Activated CD4-positive, alpha-beta memory T cell treated with anti-CD3 and anti-CD28 coated beads for 36 hours (primary cell): ENCODE measurements at regions not wholly inside any gene's neighbourhood (a gene's known extent, or its start where the extent isn't known, plus 50 kb on each side); places are given as distances from the start of the nearest gene placed in this dataset.

Experiments
- CTCF ChIA-PET: fragments of 350-600 bp; sonication (Branson Sonifier 250); formaldehyde crosslinking; loops from one replicate; lab custom pipeline; 2021; ENCODE audit warnings: antibody characterized with exemption, inconsistent platforms; lab: Charles Lee
- POLR2A ChIA-PET: fragments of 350-600 bp; sonication (Branson Sonifier 250); formaldehyde crosslinking; loops from one replicate; lab custom pipeline; 2021; ENCODE audit warnings: antibody characterized with exemption; lab: Charles Lee
- DNase-seq: peaks from one replicate; pipeline ENCODE4 v3.0.0-alpha.2; 2020
- H3K27ac Mint-ChIP-seq: one replicate; pipeline ENCODE4 v1.8.0; 2021; ENCODE audit warnings: mixed read lengths
- H3K27me3 Mint-ChIP-seq: one replicate; pipeline ENCODE4 v1.8.0; 2021; ENCODE audit warnings: mixed read lengths
- H3K36me3 Mint-ChIP-seq: one replicate; pipeline ENCODE4 v1.8.0; 2021; ENCODE audit warnings: mixed read lengths
- H3K4me1 Mint-ChIP-seq: one replicate; pipeline ENCODE4 v1.8.0; 2021; ENCODE audit warnings: low read depth, mixed read lengths
- H3K4me3 Mint-ChIP-seq: one replicate; pipeline ENCODE4 v1.8.0; 2021; ENCODE audit warnings: mild to moderate bottlenecking, mixed read lengths
- H3K9me3 Mint-ChIP-seq: one replicate; pipeline ENCODE4 v1.8.0; 2021; ENCODE audit warnings: mixed read lengths
- intact Hi-C: fragments of 100-400 bp; cut with micrococcal nuclease; formaldehyde crosslinking; loops from one replicate; pipeline ENCODE4 v1.15.1; 2023

DNA sequence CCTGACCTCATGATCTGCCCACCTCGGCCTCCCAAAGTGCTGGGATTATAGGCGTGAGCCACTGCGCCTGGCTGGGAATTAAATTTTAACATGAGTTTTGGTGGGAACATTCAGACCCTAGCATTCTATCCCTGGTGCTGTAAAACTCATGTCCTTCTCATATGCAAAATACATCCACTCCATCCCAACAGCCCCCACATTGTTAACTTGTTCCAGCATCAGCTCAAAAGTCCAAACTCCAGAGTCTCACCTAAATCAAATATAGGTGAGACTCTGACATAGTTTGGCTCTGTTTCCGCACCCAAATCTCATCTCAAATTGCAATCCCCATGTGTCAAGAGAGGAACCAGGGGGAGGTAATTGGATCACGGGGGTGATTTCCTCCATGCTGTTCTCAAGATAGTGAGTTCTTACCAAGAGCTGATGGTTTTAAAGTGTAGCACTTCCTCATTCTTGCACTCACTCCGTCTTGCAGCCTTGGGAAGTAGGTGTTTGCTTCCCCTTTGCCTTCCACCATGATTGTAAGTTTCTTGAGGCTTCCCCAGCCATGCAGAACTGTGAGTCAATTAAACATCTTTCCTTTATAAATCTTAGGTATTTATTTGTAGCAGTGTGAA is 96.2 kb upstream of the PLCL2 start:
- Mint-ChIP-seq H3K27me3 (peaks cover 6% of the 10 kb centered on the region), H3K9me3 (no peaks in the 10 kb centered on the region), H3K4me3 (no peak overlapping the region), H3K4me1 (peaks cover 21% of the 10 kb centered on the region), H3K36me3 (no peaks in the 10 kb centered on the region), H3K27ac (no peak overlapping the region)
- ChIA-PET CTCF (no interaction called here), POLR2A (interaction anchor here (0.9 kb wide), 1 partner anchor 14 kb away, joined by 3 read pairs; no protein-coding TSS in a partner anchor)
- intact Hi-C loops: no loop called here
- no peak for DNase-seq

GRCh38 chr3:16789344-16790120 is 95.2 kb upstream of the PLCL2 start:
- CTCF ChIA-PET: no interaction called here
- POLR2A ChIA-PET: interaction anchor here (0.9 kb wide), 1 partner anchor 15 kb away, joined by 3 read pairs; no protein-coding TSS in a partner anchor
- Mint-ChIP-seq H3K27me3 (peaks cover 6% of the 10 kb centered on the region), H3K9me3 (no peaks in the 10 kb centered on the region), H3K27ac (no peak overlapping the region), H3K36me3 (no peaks in the 10 kb centered on the region), H3K4me3 (no peak overlapping the region), H3K4me1 (peaks cover 21% of the 10 kb centered on the region)
- no peak for DNase-seq
- intact Hi-C loops: loop anchor here (1.0 kb wide), 1 partner anchor 35 kb away; no protein-coding TSS in a partner anchor

DNA sequence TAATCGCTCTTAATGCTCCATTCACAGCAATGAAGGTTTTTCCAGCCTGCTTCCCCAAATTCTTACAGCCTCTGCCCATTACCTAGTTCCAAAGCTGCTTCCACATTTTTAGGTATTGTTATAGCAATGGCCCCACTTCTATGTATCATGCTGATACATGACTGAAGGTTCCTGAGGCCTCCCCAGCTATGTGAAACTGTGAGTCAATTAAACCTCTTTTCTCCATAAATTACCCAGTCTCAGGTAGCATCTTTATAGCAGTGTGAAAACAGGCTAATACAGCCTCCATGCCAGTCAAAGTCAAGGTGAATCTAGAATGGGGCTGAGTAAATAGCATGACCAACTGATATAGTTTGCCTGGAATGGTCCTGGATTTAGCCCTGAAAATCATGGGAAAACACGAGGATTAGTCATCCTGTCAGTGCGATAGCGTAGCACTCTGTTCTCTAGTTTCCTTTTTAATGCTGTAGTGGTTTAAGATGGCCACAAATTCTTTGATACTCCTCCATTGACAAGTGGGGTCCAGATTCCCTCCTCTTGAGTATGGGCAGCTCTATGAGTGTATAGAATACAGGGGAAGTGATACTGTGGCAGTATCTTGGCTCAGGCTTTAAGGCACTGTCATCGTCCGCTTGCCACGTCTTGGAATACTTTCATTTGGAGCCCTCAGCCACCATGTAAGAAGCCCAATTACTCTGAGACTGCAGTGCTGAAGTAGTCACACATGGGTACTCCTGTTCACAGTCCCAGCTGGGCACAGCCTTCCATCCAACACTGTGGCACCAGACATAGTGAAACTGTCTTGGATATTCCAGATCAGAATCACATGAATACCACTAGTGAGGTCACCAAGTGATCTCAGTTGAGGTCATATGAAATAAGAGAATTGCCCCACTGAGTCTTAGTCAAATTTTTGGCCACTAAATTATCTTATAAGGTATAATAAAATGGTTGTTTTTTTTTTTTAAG is 94.0 kb upstream of the PLCL2 start:
- intact Hi-C loops: loop anchor here (1.0 kb wide), 1 partner anchor 34 kb away; no protein-coding TSS in a partner anchor
- CTCF ChIA-PET: no interaction called here
- H3K9me3 Mint-ChIP-seq: no peaks in the 10 kb centered on the region
- H3K27me3 Mint-ChIP-seq: peaks cover 6% of the 10 kb centered on the region
- no peaks in the 10 kb centered on the region for H3K36me3 Mint-ChIP-seq
- H3K4me1 Mint-ChIP-seq: peaks cover 21% of the 10 kb centered on the region
- DNase-seq: no peak
- H3K4me3 Mint-ChIP-seq: no peak overlapping the region
- no peak overlapping the region for H3K27ac Mint-ChIP-seq
- POLR2A ChIA-PET: no interaction called here

DNA sequence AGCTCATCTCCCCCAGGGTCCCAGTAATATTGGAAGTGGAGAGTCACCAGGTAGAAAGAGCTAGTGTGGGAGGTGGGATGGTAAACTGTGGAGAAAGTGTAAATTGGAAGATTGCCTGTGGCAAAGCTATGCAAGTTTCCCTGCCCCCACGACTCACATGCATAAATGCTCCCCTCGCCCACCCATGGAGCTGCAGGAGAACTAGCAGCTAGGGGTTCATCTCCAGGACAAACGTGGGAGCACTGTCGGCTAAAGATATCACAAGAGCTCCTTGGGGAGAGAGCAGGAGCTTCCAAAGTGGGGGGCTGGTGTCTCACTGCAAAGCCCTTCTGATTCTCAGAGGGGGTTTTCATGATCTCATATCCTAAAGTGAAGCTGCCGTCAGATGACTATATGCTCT is 91.4 kb upstream of the PLCL2 start:
- intact Hi-C loops: no loop called here
- H3K27ac Mint-ChIP-seq: no peak overlapping the region
- no peaks in the 10 kb centered on the region for H3K9me3 Mint-ChIP-seq
- H3K4me3 Mint-ChIP-seq: no peak overlapping the region
- H3K4me1 Mint-ChIP-seq: peaks cover 36% of the 10 kb centered on the region
- no peaks in the 10 kb centered on the region for H3K36me3 Mint-ChIP-seq
- H3K27me3 Mint-ChIP-seq: peaks cover 6% of the 10 kb centered on the region
- ChIA-PET POLR2A (no interaction called here), CTCF (no interaction called here)
- DNase-seq: no peak

DNA sequence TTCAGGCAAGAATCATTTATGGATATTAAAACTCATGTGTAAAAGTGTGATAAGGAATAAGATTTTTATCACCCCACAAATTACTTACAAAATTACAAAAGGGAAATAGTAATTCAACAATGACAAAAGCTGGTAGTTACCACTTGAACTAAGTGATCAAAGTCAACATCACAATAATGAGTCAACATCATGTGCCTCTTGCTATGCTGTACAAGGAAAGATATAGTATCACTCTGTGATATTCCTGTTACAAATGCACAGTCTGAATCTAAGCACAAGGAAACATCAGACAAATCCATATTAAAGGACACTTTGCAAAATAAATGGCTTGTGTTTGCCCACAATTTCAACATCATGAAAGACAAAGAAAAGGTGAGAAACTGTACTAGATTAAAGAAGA is 90.5 kb upstream of the PLCL2 start:
- Mint-ChIP-seq H3K4me3 (no peak overlapping the region), H3K9me3 (no peaks in the 10 kb centered on the region), H3K36me3 (no peaks in the 10 kb centered on the region), H3K27ac (no peak overlapping the region), H3K4me1 (peaks cover 36% of the 10 kb centered on the region), H3K27me3 (peaks cover 6% of the 10 kb centered on the region)
- ChIA-PET CTCF (no interaction called here), POLR2A (no interaction called here)
- DNase-seq: no peak
- intact Hi-C loops: no loop called here

GRCh38 chr3:16795581-16795980 is 89.2 kb upstream of the PLCL2 start:
- no peak for DNase-seq
- Mint-ChIP-seq H3K27ac (no peak overlapping the region), H3K27me3 (peaks cover 6% of the 10 kb centered on the region), H3K4me3 (no peak overlapping the region), H3K4me1 (peaks cover 30% of the 10 kb centered on the region), H3K36me3 (no peaks in the 10 kb centered on the region), H3K9me3 (no peaks in the 10 kb centered on the region)
- intact Hi-C loops: no loop called here
- POLR2A ChIA-PET: no interaction called here
- CTCF ChIA-PET: no interaction called here

DNA sequence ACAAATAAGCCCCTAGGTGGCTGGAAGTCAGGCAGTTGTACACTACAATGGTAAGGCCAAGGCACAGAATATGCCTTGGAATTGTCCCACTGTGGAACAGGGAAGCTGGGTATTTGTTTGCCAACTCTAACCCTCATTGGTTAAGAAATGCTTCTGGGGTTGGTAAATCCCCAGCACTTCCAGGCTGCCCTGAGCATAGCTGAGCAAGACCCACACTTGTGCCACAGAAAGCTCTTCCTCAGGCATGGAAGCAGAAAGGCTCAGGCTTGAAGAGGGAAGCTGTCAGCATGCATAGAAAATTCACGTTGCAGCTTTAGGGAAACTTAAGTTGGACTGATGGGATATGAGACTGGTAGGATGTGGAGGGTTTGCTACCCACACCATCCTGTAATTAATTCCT is 86.9 kb upstream of the PLCL2 start:
- H3K4me3 Mint-ChIP-seq: no peak overlapping the region
- H3K9me3 Mint-ChIP-seq: no peaks in the 10 kb centered on the region
- no peak overlapping the region for H3K27ac Mint-ChIP-seq
- H3K27me3 Mint-ChIP-seq: peaks cover under 1% of the 10 kb centered on the region
- intact Hi-C loops: loop anchor here (2.0 kb wide), 2 partner anchors 27 to 45 kb away; no protein-coding TSS in a partner anchor
- POLR2A ChIA-PET: no interaction called here
- H3K36me3 Mint-ChIP-seq: no peaks in the 10 kb centered on the region
- no peak for DNase-seq
- CTCF ChIA-PET: interaction anchor here (1.5 kb wide), 1 partner anchor 10 kb away, joined by 4 read pairs; no protein-coding TSS in a partner anchor
- peaks cover 30% of the 10 kb centered on the region for H3K4me1 Mint-ChIP-seq

DNA sequence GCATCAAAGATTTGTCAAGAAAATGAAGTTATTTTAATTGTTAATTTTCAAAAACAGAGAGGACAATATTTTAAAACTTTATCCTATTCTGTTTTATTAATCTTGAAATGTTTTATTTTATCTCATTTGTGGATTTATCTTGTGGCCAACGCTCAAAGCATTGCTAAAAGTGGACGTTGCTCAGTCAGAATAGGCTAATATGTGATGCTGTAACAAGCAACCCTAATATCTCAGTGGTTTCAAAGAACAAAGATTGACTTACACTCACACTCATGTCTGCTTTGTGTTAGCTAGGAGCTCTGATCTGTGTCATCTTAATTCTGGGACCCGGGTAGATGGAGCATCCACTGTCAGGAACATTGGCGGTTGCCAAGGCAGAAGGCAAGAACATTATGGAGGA is 86.0 kb upstream of the PLCL2 start:
- DNase-seq: no peak
- no peak overlapping the region for H3K27ac Mint-ChIP-seq
- no peaks in the 10 kb centered on the region for H3K36me3 Mint-ChIP-seq
- intact Hi-C loops: no loop called here
- H3K4me1 Mint-ChIP-seq: peaks cover 30% of the 10 kb centered on the region
- no peak overlapping the region for H3K4me3 Mint-ChIP-seq
- CTCF ChIA-PET: no interaction called here
- H3K27me3 Mint-ChIP-seq: no peaks in the 10 kb centered on the region
- H3K9me3 Mint-ChIP-seq: no peaks in the 10 kb centered on the region
- POLR2A ChIA-PET: no interaction called here

DNA sequence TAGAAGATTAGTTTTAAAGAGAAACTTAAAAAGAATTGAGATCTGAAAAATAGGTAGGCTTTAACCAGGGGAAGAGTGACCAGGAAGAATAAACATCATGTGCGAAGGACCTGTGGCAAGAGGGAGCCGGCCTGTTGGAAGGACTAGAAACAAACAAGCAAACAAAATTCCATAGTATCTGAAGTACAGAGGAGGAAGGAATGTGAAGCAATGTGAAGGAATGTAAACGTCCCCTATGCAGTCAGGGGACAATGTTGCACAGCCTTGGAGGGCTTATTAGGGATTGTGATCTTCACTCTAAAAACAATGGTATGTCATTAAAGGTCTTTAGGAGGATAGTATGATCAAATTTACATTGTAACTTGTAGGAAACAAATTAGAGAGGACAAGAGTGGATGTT is 84.4 kb upstream of the PLCL2 start:
- H3K4me1 Mint-ChIP-seq: peaks cover 30% of the 10 kb centered on the region
- H3K27ac Mint-ChIP-seq: no peak overlapping the region
- ChIA-PET CTCF (no interaction called here), POLR2A (no interaction called here)
- DNase-seq: no peak
- intact Hi-C loops: no loop called here
- no peak overlapping the region for H3K4me3 Mint-ChIP-seq
- no peaks in the 10 kb centered on the region for H3K27me3 Mint-ChIP-seq
- no peaks in the 10 kb centered on the region for H3K9me3 Mint-ChIP-seq
- no peaks in the 10 kb centered on the region for H3K36me3 Mint-ChIP-seq

GRCh38 chr3:16801223-16801622 is 83.5 kb upstream of the PLCL2 start:
- no peak for DNase-seq
- no peak overlapping the region for H3K27ac Mint-ChIP-seq
- intact Hi-C loops: no loop called here
- CTCF ChIA-PET: no interaction called here
- POLR2A ChIA-PET: no interaction called here
- no peaks in the 10 kb centered on the region for H3K36me3 Mint-ChIP-seq
- H3K9me3 Mint-ChIP-seq: no peaks in the 10 kb centered on the region
- H3K4me3 Mint-ChIP-seq: no peak overlapping the region
- H3K4me1 Mint-ChIP-seq: peaks cover 30% of the 10 kb centered on the region
- H3K27me3 Mint-ChIP-seq: no peaks in the 10 kb centered on the region

DNA sequence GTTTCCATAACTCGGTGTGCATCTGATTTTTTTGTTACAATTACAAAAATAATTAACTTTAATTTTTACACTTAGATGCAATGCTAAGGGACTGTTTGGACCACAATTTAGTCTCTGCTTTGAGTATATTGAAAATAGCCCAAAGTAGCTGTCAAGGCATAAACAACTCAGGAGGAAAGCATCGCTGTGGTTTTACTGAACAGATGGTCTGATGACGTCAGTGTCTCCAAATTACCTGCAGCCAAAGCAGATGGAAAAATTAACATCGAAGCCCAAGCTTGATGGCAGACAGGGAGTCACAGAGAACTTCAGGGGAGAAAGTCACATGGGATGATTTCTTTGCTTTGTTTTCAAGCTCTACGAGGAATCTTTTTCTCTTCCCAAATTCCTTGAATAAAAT is 83.1 kb upstream of the PLCL2 start:
- H3K36me3 Mint-ChIP-seq: no peaks in the 10 kb centered on the region
- no peaks in the 10 kb centered on the region for H3K27me3 Mint-ChIP-seq
- peaks cover 28% of the 10 kb centered on the region for H3K4me1 Mint-ChIP-seq
- no peak for DNase-seq
- ChIA-PET POLR2A (interaction anchor here (1.5 kb wide), 1 partner anchor 9 kb away, joined by 4 read pairs; no protein-coding TSS in a partner anchor), CTCF (no interaction called here)
- no peak overlapping the region for H3K4me3 Mint-ChIP-seq
- H3K9me3 Mint-ChIP-seq: no peaks in the 10 kb centered on the region
- H3K27ac Mint-ChIP-seq: no peak overlapping the region
- intact Hi-C loops: no loop called here

DNA sequence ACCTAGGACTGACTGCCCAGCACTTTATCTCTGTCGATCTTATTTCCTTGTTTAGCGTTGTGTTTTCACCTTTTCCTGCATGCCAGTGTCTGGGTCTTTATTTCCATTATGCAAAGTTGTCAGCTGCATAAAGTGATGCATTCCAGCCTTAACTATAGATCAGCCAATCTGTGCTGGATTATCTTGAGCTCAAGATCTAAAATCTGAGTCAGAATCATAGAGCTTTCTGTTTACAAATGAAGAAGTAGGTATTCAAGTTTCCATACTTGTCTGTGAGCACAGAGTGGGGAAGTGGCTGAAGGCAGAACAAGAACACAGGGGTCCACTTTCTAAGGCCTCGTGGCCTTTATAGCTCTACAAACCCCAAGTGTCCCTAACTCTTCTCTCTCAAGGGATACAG is 82.4 kb upstream of the PLCL2 start:
- no peak overlapping the region for H3K27ac Mint-ChIP-seq
- CTCF ChIA-PET: no interaction called here
- H3K27me3 Mint-ChIP-seq: no peaks in the 10 kb centered on the region
- no peaks in the 10 kb centered on the region for H3K36me3 Mint-ChIP-seq
- H3K4me1 Mint-ChIP-seq: peaks cover 21% of the 10 kb centered on the region
- H3K9me3 Mint-ChIP-seq: no peaks in the 10 kb centered on the region
- intact Hi-C loops: no loop called here
- no peak for DNase-seq
- POLR2A ChIA-PET: interaction anchor here (1.5 kb wide), 1 partner anchor 9 kb away, joined by 4 read pairs; no protein-coding TSS in a partner anchor
- no peak overlapping the region for H3K4me3 Mint-ChIP-seq
